PC-9 (cell line): ENCODE measurements at regions not wholly inside any gene's neighbourhood (a gene's known extent, or its start where the extent isn't known, plus 50 kb on each side); places are given as distances from the start of the nearest gene placed in this dataset.

Experiments used
- CTCF ChIP-seq: fragments of 200-600 bp; sonication (generic); conservative IDR thresholded peaks from 2 replicates; pipeline ENCODE4 v1.6.1; 2017; ENCODE audit warnings: mixed run types, antibody characterized with exemption, mild to moderate bottlenecking, moderate library complexity
- EZH2 ChIP-seq: fragments of 200-600 bp; sonication (generic); IDR thresholded peaks from 2 replicates; pipeline ENCODE4 v1.8.0; 2017; ENCODE audit warnings: antibody characterized with exemption, low read depth

DNA sequence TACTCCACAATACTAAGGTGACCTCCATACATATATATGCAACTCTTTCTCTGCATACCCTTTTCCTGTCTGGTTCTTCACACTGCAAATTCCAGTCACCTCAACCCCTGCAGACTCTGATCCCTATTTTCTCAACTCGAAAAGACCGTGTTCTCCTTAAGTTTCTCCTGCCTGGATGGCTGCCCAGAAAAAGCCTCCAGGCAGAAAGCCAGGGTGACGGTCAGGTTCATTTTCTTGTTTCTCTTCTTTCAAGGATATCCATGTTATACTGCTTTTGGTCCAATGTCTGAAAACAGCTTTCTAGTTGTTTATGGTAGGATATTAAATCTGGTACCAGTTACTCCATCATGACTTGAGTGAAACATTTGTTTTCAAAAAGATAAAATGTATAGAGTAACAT, 267.8 kb upstream of the MYO3A start:
- TF ChIP-seq CTCF (no peak), EZH2 (no peak)
